ENCODE measurements at regions not wholly inside any gene's neighbourhood (a gene's known extent, or its start where the extent isn't known, plus 50 kb on each side); places are given as distances from the start of the nearest gene placed in this dataset.

DNA sequence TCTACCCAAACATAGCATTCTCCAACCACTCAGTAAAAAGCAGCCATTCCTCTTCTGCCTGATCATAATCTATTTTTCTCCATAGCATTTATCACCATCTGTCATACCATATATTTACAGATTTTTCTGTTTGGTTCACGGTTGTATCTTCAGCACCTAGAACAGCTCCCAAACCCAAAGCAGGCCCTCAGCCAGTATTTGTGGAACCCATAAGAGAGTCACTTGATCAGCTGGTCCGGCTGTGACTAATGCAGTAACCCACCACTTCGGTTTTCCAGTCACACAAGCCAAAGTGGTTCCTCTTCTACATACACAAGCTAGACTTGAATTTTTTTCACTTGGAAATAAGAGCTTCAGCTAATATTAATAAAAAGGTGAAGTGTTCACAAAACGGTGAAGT, 511.6 kb upstream of the CELF4 start:
- Histone ChIP-seq H3K27me3 (ENCODE audit: control insufficient read depth, insufficient read depth, low read length) (no peaks in the 10 kb centered on the region), H3K36me3 (ENCODE audit: control insufficient read depth, insufficient read depth, low read length) (no peaks in the 10 kb centered on the region), H3K4me1 (ENCODE audit: control insufficient read depth, insufficient read depth, low read length) (no peaks in the 10 kb centered on the region), H3K4me3 (ENCODE audit: low read length) (no peak overlapping the region), H3K9me3 (ENCODE audit: control insufficient read depth, insufficient read depth, low read length) (peaks cover 7% of the 10 kb centered on the region), H3K27ac (ENCODE audit: low read length) (no peak overlapping the region)
- intact Hi-C loops (cut with micrococcal nuclease) = no loop called here
- Mint-ChIP-seq H3K4me1 (no peaks in the 10 kb centered on the region), H3K4me3 (no peak overlapping the region), H3K27ac (no peak overlapping the region), H3K9me3 (peaks cover 23% of the 10 kb centered on the region in 2 donors), H3K36me3 (peaks cover 7% of the 10 kb centered on the region), H3K27me3 (ENCODE audit: low read depth in 2 of 2) (no peaks in the 10 kb centered on the region)
- no peak for TF ChIP-seq CTCF (IDR thresholded peaks at IDR 0.05)
- ATAC-seq = no peak
- no peak for DNase-seq
- 56% methylated on average over 4 of the region's 4 CpGs for WGBS (ENCODE audit: insufficient coverage)

- H3K9me3 Mint-ChIP-seq = peaks cover 17 to 20% of the 10 kb centered on the region in 2 donors
- intact Hi-C loops (cut with micrococcal nuclease) = no loop called here
- TF ChIP-seq CTCF (IDR thresholded peaks at IDR 0.05) = no peak
- H3K27me3 Mint-ChIP-seq (ENCODE audit: low read depth in 2 of 2) = no peaks in the 10 kb centered on the region
- Histone ChIP-seq H3K27ac (ENCODE audit: low read length) (no peak overlapping the region), H3K9me3 (ENCODE audit: control insufficient read depth, insufficient read depth, low read length) (peaks cover 7% of the 10 kb centered on the region), H3K36me3 (ENCODE audit: control insufficient read depth, insufficient read depth, low read length) (no peaks in the 10 kb centered on the region), H3K4me3 (ENCODE audit: low read length) (no peak overlapping the region), H3K4me1 (ENCODE audit: control insufficient read depth, insufficient read depth, low read length) (no peaks in the 10 kb centered on the region), H3K27me3 (ENCODE audit: control insufficient read depth, insufficient read depth, low read length) (no peaks in the 10 kb centered on the region)
- WGBS (ENCODE audit: insufficient coverage) = 77% methylated on average over 4 of the region's 5 CpGs
- ATAC-seq (no peak), DNase-seq (no peak)
- peaks cover 7% of the 10 kb centered on the region for H3K36me3 Mint-ChIP-seq
- no peaks in the 10 kb centered on the region for H3K4me1 Mint-ChIP-seq
- H3K27ac Mint-ChIP-seq = no peak overlapping the region
- no peak overlapping the region for H3K4me3 Mint-ChIP-seq
These were observed 510.9 kb upstream of the CELF4 start for GRCh38 chr18:38076346-38077070.

DNA sequence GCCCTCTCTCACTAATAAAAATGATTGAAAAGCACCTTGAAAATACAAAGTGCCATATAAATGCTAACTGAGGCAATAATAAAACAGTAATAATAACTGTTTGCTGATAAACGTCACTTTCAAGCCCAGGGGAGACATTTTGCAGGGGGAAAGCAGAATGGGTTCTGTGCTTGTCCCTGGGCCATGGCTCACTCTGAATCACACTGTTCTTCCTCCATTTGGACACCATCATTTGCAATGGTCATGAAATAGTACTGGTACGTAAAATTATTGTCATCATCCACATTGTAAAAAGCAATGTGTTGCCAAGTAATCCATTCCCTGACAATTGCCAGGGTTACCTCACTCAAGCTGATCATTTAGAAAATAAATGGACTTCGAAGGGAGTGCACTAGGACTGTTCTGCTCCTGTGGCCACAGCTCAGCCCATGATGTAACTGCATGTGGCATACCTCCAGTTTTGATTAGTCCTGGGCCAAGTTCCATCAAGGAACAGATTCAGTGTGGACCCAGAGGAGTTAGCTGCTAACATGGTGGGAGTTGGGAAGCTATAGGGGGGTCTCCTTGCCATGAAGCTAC, 508.8 kb upstream of the CELF4 start:
- 74% methylated on average over 3 of the region's 3 CpGs for WGBS (ENCODE audit: insufficient coverage)
- H3K4me1 Mint-ChIP-seq = no peaks in the 10 kb centered on the region
- no peak overlapping the region for H3K27ac Mint-ChIP-seq
- DNase-seq = no peak
- no peaks in the 10 kb centered on the region for H3K27me3 Mint-ChIP-seq (ENCODE audit: low read depth in 2 of 2)
- H3K27ac ChIP-seq (ENCODE audit: low read length) = no peak overlapping the region
- H3K9me3 ChIP-seq (ENCODE audit: control insufficient read depth, insufficient read depth, low read length) = peaks cover 7% of the 10 kb centered on the region
- intact Hi-C loops (cut with micrococcal nuclease) = no loop called here
- H3K4me1 ChIP-seq (ENCODE audit: control insufficient read depth, insufficient read depth, low read length) = no peaks in the 10 kb centered on the region
- no peaks in the 10 kb centered on the region for H3K27me3 ChIP-seq (ENCODE audit: control insufficient read depth, insufficient read depth, low read length)
- H3K36me3 ChIP-seq (ENCODE audit: control insufficient read depth, insufficient read depth, low read length) = no peaks in the 10 kb centered on the region
- H3K36me3 Mint-ChIP-seq = peaks cover 7% of the 10 kb centered on the region
- H3K4me3 Mint-ChIP-seq = no peak overlapping the region
- ATAC-seq = no peak
- H3K4me3 ChIP-seq (ENCODE audit: low read length) = no peak overlapping the region
- H3K9me3 Mint-ChIP-seq = peaks cover 18 to 21% of the 10 kb centered on the region in 2 donors
- TF ChIP-seq CTCF (IDR thresholded peaks at IDR 0.05) = no peak

GRCh38 chr18:38067821-38068220, 502.2 kb upstream of the CELF4 start:
- no peak overlapping the region for H3K27ac Mint-ChIP-seq
- H3K36me3 Mint-ChIP-seq = no peaks in the 10 kb centered on the region
- peaks cover 13 to 23% of the 10 kb centered on the region in 2 donors for H3K9me3 Mint-ChIP-seq
- Histone ChIP-seq H3K4me3 (ENCODE audit: low read length) (no peak overlapping the region), H3K9me3 (ENCODE audit: control insufficient read depth, insufficient read depth, low read length) (peaks cover 6% of the 10 kb centered on the region), H3K36me3 (ENCODE audit: control insufficient read depth, insufficient read depth, low read length) (no peaks in the 10 kb centered on the region), H3K4me1 (ENCODE audit: control insufficient read depth, insufficient read depth, low read length) (no peaks in the 10 kb centered on the region), H3K27ac (ENCODE audit: low read length) (no peak overlapping the region), H3K27me3 (ENCODE audit: control insufficient read depth, insufficient read depth, low read length) (no peaks in the 10 kb centered on the region)
- WGBS (ENCODE audit: insufficient coverage) = 87% methylated on average over 2 of the region's 2 CpGs
- intact Hi-C loops (cut with micrococcal nuclease) = no loop called here
- no peak for DNase-seq
- H3K4me1 Mint-ChIP-seq = no peaks in the 10 kb centered on the region
- no peak for TF ChIP-seq CTCF (IDR thresholded peaks at IDR 0.05)
- no peak for ATAC-seq
- H3K27me3 Mint-ChIP-seq (ENCODE audit: low read depth in 2 of 2) = no peaks in the 10 kb centered on the region
- H3K4me3 Mint-ChIP-seq = no peak overlapping the region
